Tibial nerve (tissue), 3 donors: ENCODE measurements at regions not wholly inside any gene's neighbourhood (a gene's known extent, or its start where the extent isn't known, plus 50 kb on each side); places are given as distances from the start of the nearest gene placed in this dataset.

Experiments used
- POLR2A ChIP-seq, 2 donors: fragments of 450-650 bp; IDR thresholded peaks; one replicate each; pipeline ENCODE4 v1.6.1; 2017; ENCODE audit warnings: antibody characterized with exemption in 2 of 2, mild to moderate bottlenecking in 2 of 2, moderate library complexity in 2 of 2
- TF ChIP-seq, protein P1 (sequence below), 5 experiments: fragments of 200-600 bp in 3 of 5; fragments of 450-650 bp in 2 of 5; sonication (generic) in 3 of 5; IDR thresholded peaks; one replicate each; pipeline ENCODE4 v1.5.1; 2016 to 2019; ENCODE audit warnings: antibody characterized with exemption in 5 of 5, mild to moderate bottlenecking in 3 of 5, moderate library complexity in 2 of 5

DNA sequence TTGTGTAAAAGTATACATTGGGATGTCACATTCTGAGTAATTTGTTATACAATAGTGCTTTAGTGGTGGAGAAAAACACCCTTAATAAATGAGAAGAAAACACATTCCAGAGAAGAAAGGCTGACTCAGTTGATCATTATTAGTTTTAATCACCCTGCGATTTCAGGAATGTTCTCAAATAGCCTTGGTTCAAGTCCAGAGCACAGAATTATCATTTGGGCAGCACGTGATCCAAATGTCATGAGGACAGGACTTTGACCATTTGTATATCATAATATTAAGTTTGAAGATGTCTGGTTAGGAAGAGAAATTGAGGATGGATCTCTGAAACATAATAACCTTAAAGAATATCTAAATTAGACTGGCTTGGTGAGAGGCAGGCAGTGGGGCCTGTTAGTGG, 1434.3 kb upstream of the TENM3 start:
- TF ChIP-seq POLR2A (IDR thresholded peaks at IDR 0.05), result no peak
- TF ChIP-seq, protein P1, sequence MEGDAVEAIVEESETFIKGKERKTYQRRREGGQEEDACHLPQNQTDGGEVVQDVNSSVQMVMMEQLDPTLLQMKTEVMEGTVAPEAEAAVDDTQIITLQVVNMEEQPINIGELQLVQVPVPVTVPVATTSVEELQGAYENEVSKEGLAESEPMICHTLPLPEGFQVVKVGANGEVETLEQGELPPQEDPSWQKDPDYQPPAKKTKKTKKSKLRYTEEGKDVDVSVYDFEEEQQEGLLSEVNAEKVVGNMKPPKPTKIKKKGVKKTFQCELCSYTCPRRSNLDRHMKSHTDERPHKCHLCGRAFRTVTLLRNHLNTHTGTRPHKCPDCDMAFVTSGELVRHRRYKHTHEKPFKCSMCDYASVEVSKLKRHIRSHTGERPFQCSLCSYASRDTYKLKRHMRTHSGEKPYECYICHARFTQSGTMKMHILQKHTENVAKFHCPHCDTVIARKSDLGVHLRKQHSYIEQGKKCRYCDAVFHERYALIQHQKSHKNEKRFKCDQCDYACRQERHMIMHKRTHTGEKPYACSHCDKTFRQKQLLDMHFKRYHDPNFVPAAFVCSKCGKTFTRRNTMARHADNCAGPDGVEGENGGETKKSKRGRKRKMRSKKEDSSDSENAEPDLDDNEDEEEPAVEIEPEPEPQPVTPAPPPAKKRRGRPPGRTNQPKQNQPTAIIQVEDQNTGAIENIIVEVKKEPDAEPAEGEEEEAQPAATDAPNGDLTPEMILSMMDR (IDR thresholded peaks at IDR 0.05), result no peak
